GM13977 (cell line): ENCODE measurements at regions not wholly inside any gene's neighbourhood (a gene's known extent, or its start where the extent isn't known, plus 50 kb on each side); places are given as distances from the start of the nearest gene placed in this dataset.

ENCODE experiments used
- DNase-seq: peaks from one replicate; pipeline ENCODE4 v3.0.0; 2012; ENCODE audit warnings: low spot score
- in situ Hi-C: fragments of 300-500 bp; cut with MboI; formaldehyde crosslinking; loops from one replicate; pipeline ENCODE4 v1.12.0; 2022; ENCODE audit warnings: low sequenced_read_pairs, low pct_unique_long_range_greater_than_20kb, mixed read lengths, inconsistent platforms; ENCODE audit not compliant: unreplicated experiment
- TF ChIP-seq, protein P1 (sequence below): IDR thresholded peaks from 2 replicates; pipeline ENCODE4 v1.5.1; 2012; ENCODE audit warnings: mild to moderate bottlenecking, control low read depth; ENCODE audit not compliant: insufficient read depth; ENCODE audit errors: extremely low read depth, missing control alignments

GRCh38 chr13:39100996-39101738, 62.9 kb downstream of the NHLRC3 start:
- in situ Hi-C loops, result no loop called here
- DNase-seq, result no peak
- TF ChIP-seq, protein P1, sequence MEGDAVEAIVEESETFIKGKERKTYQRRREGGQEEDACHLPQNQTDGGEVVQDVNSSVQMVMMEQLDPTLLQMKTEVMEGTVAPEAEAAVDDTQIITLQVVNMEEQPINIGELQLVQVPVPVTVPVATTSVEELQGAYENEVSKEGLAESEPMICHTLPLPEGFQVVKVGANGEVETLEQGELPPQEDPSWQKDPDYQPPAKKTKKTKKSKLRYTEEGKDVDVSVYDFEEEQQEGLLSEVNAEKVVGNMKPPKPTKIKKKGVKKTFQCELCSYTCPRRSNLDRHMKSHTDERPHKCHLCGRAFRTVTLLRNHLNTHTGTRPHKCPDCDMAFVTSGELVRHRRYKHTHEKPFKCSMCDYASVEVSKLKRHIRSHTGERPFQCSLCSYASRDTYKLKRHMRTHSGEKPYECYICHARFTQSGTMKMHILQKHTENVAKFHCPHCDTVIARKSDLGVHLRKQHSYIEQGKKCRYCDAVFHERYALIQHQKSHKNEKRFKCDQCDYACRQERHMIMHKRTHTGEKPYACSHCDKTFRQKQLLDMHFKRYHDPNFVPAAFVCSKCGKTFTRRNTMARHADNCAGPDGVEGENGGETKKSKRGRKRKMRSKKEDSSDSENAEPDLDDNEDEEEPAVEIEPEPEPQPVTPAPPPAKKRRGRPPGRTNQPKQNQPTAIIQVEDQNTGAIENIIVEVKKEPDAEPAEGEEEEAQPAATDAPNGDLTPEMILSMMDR, result no peak

- no peak for DNase-seq
- TF ChIP-seq, protein P1, result no peak
- in situ Hi-C loops, result no loop called here
Measured at GRCh38 chr13:39102981-39103490, 64.8 kb downstream of the NHLRC3 start.

DNA sequence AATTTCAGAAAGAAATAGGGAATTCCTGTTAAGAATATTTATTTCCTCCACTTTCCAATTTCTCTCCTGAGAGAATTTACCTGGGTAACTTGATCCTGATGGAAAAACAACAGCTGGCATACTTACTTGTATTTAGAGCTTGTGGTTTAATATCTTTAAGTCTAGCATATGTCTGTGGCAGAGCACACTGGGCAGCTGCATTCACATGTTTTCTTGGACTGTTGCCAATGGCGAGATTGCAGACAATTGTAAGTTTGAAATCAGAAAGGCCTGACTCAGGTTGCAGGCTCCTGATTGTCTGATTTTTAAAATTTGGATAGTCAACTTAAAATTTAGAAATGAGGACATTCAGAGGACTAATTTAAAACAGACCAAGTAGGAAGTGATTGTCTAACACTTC, 66.9 kb downstream of the NHLRC3 start:
- no peak for DNase-seq
- in situ Hi-C loops, result no loop called here
- TF ChIP-seq, protein P1, result no peak

GRCh38 chr13:39106216-39107005, 68.2 kb downstream of the NHLRC3 start:
- no peak for DNase-seq
- in situ Hi-C loops, result no loop called here
- TF ChIP-seq, protein P1, result no peak

- in situ Hi-C loops, result no loop called here
- DNase-seq, result no peak
Measured at GRCh38 chr13:39107561-39107960, 69.3 kb downstream of the NHLRC3 start.

GRCh38 chr13:39108783-39109182, 70.5 kb downstream of the NHLRC3 start:
- in situ Hi-C loops, result no loop called here
- TF ChIP-seq, protein P1, result no peak
- DNase-seq, result no peak

More at GRCh38 chr13:39107561-39107960, 69.3 kb downstream of the NHLRC3 start:
- TF ChIP-seq, protein P1, result no peak
